ENCODE measurements at regions not wholly inside any gene's neighbourhood (a gene's known extent, or its start where the extent isn't known, plus 50 kb on each side); places are given as distances from the start of the nearest gene placed in this dataset.

DNA sequence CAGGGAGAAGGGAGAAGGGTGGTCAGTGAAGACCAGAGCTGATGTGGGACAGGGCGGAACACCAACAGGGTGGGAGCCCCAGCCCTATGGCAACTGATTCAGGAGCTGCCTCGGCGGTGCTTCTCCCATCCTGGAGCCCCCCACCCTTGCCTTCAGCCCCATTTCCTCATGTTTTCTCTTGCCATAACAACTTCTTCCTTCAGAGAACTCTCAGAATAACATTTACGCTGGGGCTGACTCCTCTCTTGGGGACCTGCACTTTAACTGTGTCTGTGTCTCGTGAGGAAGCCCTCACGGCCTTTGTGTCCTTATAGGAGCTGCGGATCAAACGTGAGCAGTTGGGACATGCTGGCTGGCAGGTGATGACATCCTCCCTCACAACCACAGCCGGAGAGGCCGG lies 116.4 kb upstream of the SNTG2 start:
- 85% methylated on average over 8 of the region's 10 CpGs for WGBS (ENCODE audit: insufficient coverage)
- peaks cover 5% of the 10 kb centered on the region for H3K4me1 ChIP-seq (ENCODE audit: control insufficient read depth, insufficient read depth, low read length)
- H3K27me3 ChIP-seq (ENCODE audit: control insufficient read depth, insufficient read depth, low read length) = no peaks in the 10 kb centered on the region
- no peak for DNase-seq (ENCODE audit: low read depth in 4 of 6, low spot score in 6 of 6)
- no peak overlapping the region for H3K27ac ChIP-seq (ENCODE audit: low read depth, low read length)
- H3K4me3 ChIP-seq (ENCODE audit: low read depth, low read length) = no peak overlapping the region
- H3K9me3 ChIP-seq (ENCODE audit: control insufficient read depth, insufficient read depth, low read length) = no peaks in the 10 kb centered on the region
- no peaks in the 10 kb centered on the region for H3K36me3 ChIP-seq (ENCODE audit: control insufficient read depth, insufficient read depth, low read length)

DNA sequence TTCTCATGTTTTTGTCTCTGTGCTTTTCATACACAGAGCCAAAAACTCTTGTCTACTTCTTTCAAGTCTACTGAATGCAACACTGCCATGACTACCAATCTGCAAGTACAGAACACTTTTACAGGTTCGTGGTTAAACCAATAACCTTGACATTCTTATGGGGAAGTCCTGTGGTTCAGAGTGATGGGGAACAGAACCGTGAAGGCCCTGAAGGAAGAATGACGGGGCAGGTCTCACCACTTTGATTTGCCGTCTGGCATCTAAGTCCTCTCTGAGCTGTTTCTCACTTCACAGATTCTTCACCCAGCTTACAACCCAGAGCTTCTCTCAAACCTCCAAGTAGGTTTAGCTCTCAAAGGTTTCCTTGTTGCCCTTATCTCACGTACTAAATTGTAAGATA lies 117.5 kb upstream of the SNTG2 start:
- Histone ChIP-seq H3K27ac (ENCODE audit: low read depth, low read length) (no peak overlapping the region), H3K27me3 (ENCODE audit: control insufficient read depth, insufficient read depth, low read length) (no peaks in the 10 kb centered on the region), H3K4me3 (ENCODE audit: low read depth, low read length) (no peak overlapping the region), H3K4me1 (ENCODE audit: control insufficient read depth, insufficient read depth, low read length) (peaks cover 5% of the 10 kb centered on the region), H3K9me3 (ENCODE audit: control insufficient read depth, insufficient read depth, low read length) (no peaks in the 10 kb centered on the region), H3K36me3 (ENCODE audit: control insufficient read depth, insufficient read depth, low read length) (no peaks in the 10 kb centered on the region)
- 95% methylated on average over 3 of the region's 5 CpGs for WGBS (ENCODE audit: insufficient coverage)
- no peak for DNase-seq (ENCODE audit: low read depth in 4 of 6, low spot score in 6 of 6)

DNA sequence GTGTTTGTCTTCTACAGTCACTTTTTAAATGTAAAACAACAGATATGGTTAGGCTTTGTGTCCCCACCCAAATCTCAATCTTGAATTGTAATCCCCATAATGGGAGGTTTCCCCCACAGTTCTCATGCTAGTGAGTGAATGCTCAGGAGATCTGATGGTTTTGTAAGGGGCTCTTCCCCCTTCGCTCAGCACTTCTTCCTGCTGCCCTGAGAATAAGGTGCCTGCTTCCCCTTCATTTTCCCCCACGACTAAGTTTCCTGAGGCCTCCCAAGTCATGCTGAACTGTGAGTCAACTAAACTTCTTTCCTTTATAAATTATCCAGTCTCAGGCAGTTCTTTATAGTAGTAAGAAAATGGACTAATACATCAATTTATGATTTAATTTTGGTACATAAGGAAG lies 118.0 kb upstream of the SNTG2 start:
- no peaks in the 10 kb centered on the region for H3K36me3 ChIP-seq (ENCODE audit: control insufficient read depth, insufficient read depth, low read length)
- H3K27me3 ChIP-seq (ENCODE audit: control insufficient read depth, insufficient read depth, low read length) = no peaks in the 10 kb centered on the region
- no peak overlapping the region for H3K27ac ChIP-seq (ENCODE audit: low read depth, low read length)
- peaks cover 5% of the 10 kb centered on the region for H3K4me1 ChIP-seq (ENCODE audit: control insufficient read depth, insufficient read depth, low read length)
- WGBS (ENCODE audit: insufficient coverage) = no CpG with 5 or more reads among the region's 2 CpGs
- H3K9me3 ChIP-seq (ENCODE audit: control insufficient read depth, insufficient read depth, low read length) = no peaks in the 10 kb centered on the region
- H3K4me3 ChIP-seq (ENCODE audit: low read depth, low read length) = no peak overlapping the region
- no peak for DNase-seq (ENCODE audit: low read depth in 4 of 6, low spot score in 6 of 6)

DNA sequence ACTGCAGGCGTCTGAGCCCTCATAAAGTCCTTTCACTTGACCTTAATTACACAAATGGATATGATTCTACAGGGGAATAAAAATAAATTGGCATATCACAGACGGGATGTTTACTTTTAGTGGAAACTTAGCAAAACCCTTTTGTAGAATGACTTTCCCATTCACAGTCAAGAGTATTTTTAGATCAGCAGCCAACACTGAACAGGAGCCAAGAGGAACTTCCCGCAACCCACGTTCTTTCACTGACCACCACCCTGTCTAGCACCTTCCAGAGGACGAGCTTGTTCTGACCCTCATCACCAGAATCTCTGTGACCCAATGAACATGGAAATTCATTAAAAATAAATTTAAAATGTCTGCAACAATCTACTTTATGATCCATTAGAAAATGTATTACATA lies 119.0 kb upstream of the SNTG2 start:
- WGBS (ENCODE audit: insufficient coverage) = 80% methylated on average over 1 of the region's 5 CpGs

DNA sequence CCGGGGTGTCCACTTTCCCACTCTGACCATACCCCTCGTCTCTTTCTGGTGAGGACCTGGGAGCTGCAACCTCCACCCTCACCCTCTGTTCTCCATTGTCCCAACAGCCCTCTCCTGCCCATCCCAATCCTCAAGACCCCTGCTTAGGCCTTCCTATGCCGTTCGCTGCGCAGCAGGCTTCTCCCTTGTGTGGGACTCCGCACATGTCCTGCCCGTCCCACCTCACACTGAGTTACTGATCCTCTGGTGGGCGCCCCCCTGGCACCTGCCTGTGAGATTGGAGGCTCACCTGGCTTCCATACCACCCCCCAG lies 119.5 kb upstream of the SNTG2 start:
- H3K27me3 ChIP-seq (ENCODE audit: control insufficient read depth, insufficient read depth, low read length) = no peaks in the 10 kb centered on the region
- no peak overlapping the region for H3K4me3 ChIP-seq (ENCODE audit: low read depth, low read length)
- WGBS (ENCODE audit: insufficient coverage) = 89% methylated on average over 8 of the region's 8 CpGs
- H3K9me3 ChIP-seq (ENCODE audit: control insufficient read depth, insufficient read depth, low read length) = no peaks in the 10 kb centered on the region
- no peak overlapping the region for H3K27ac ChIP-seq (ENCODE audit: low read depth, low read length)
- peaks cover 5% of the 10 kb centered on the region for H3K4me1 ChIP-seq (ENCODE audit: control insufficient read depth, insufficient read depth, low read length)
- no peaks in the 10 kb centered on the region for H3K36me3 ChIP-seq (ENCODE audit: control insufficient read depth, insufficient read depth, low read length)
- DNase-seq (ENCODE audit: low read depth in 4 of 6, low spot score in 6 of 6) = no peak

More for the DNA sequence above, 119.0 kb upstream of the SNTG2 start:
- Histone ChIP-seq H3K27ac (ENCODE audit: low read depth, low read length) (no peak overlapping the region), H3K36me3 (ENCODE audit: control insufficient read depth, insufficient read depth, low read length) (no peaks in the 10 kb centered on the region), H3K27me3 (ENCODE audit: control insufficient read depth, insufficient read depth, low read length) (no peaks in the 10 kb centered on the region), H3K9me3 (ENCODE audit: control insufficient read depth, insufficient read depth, low read length) (no peaks in the 10 kb centered on the region), H3K4me1 (ENCODE audit: control insufficient read depth, insufficient read depth, low read length) (peaks cover 5% of the 10 kb centered on the region), H3K4me3 (ENCODE audit: low read depth, low read length) (no peak overlapping the region)
- DNase-seq (ENCODE audit: low read depth in 4 of 6, low spot score in 6 of 6) = no peak

DNA sequence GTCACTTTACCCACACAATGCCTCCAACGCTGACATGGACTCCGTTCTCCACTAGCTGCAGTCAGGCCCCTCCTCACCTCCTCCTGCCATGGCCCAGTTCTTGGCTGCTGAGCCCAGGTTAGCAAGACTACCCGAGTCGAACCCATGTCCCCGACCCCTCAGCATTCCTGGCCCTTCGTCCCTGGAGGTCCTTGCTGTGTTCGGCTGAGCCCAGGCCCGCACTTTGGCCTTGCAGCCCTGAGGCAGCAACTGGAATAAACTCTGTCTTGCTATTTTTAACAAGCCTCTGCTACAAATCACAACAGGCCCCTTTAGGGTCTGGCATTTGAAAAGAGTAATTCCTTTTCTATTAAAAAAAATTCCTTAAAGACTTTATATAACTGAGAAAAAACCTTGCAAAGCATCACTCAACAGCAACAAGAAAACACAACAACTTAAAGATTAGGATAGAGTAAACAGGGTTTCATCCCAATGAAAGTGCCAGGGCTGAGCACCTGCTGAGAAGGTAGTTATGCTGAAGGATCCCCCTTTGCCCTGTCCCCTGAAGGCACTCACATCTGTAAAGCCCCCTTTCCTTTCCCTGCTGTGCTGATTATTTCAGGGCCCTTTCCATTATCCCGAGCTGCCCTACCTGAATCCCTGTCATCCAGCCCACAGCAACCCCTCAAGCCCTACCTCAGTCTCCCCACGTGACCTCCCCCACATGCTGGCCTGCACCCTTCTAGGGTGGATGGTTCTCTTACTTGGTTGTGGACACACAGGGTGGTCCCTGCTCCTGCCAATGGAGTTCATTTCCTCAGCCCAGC lies 120.0 kb upstream of the SNTG2 start:
- DNase-seq (ENCODE audit: low read depth in 4 of 6, low spot score in 6 of 6) = no peak
- H3K27me3 ChIP-seq (ENCODE audit: control insufficient read depth, insufficient read depth, low read length) = no peaks in the 10 kb centered on the region
- no peak overlapping the region for H3K4me3 ChIP-seq (ENCODE audit: low read depth, low read length)
- no peak overlapping the region for H3K27ac ChIP-seq (ENCODE audit: low read depth, low read length)
- no peaks in the 10 kb centered on the region for H3K9me3 ChIP-seq (ENCODE audit: control insufficient read depth, insufficient read depth, low read length)
- no peaks in the 10 kb centered on the region for H3K36me3 ChIP-seq (ENCODE audit: control insufficient read depth, insufficient read depth, low read length)
- H3K4me1 ChIP-seq (ENCODE audit: control insufficient read depth, insufficient read depth, low read length) = peaks cover 5% of the 10 kb centered on the region
- 65% methylated on average over 10 of the region's 10 CpGs for WGBS (ENCODE audit: insufficient coverage)

DNA sequence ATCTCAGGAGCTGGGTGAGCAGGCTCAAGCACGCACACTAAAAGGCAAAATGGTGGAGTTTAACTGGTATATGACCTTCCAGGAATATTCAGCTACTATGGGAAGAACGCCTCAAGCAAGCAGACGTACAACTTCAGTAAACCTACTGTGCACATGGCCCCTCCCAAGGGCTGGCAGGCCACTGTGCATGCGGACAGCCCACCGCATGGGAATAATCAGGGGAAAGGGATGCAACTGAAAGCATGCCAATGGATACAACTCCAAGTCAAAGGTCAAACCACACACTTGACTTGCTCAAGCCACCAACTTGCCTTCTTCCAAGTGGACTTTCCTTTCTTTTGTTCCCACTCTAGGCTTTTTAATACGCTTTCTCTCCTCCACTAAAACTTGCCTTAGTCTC lies 121.6 kb upstream of the SNTG2 start:
- DNase-seq (ENCODE audit: low read depth in 4 of 6, low spot score in 6 of 6) = no peak
- no peak overlapping the region for H3K27ac ChIP-seq (ENCODE audit: low read depth, low read length)
- no peaks in the 10 kb centered on the region for H3K27me3 ChIP-seq (ENCODE audit: control insufficient read depth, insufficient read depth, low read length)
- peaks cover 5% of the 10 kb centered on the region for H3K4me1 ChIP-seq (ENCODE audit: control insufficient read depth, insufficient read depth, low read length)
- WGBS (ENCODE audit: insufficient coverage) = 85% methylated on average over 5 of the region's 6 CpGs
- no peaks in the 10 kb centered on the region for H3K9me3 ChIP-seq (ENCODE audit: control insufficient read depth, insufficient read depth, low read length)
- H3K36me3 ChIP-seq (ENCODE audit: control insufficient read depth, insufficient read depth, low read length) = no peaks in the 10 kb centered on the region
- H3K4me3 ChIP-seq (ENCODE audit: low read depth, low read length) = no peak overlapping the region

DNA sequence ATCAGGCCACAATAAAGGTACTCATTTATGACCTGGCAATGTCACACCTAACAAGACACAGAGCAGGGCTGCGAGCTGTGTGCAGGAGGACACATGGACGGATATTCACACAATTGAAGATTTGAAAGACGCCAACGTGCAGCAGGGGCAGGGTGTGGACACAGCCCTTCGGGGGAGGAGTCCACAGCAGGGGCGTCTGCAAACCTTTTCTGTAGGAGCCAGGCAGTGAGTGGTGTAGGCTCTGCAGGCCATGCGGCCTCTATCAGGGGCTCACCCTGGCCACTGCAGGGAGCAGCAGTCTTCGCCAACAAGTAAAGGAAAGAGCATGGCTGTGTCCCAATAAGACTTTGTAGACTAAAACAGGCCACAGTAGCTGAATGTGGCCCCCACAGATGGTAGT lies 125.7 kb upstream of the SNTG2 start:
- no peaks in the 10 kb centered on the region for H3K4me1 ChIP-seq (ENCODE audit: control insufficient read depth, insufficient read depth, low read length)
- no peak overlapping the region for H3K27ac ChIP-seq (ENCODE audit: low read depth, low read length)
- WGBS (ENCODE audit: insufficient coverage) = 49% methylated on average over 8 of the region's 8 CpGs
- no peaks in the 10 kb centered on the region for H3K36me3 ChIP-seq (ENCODE audit: control insufficient read depth, insufficient read depth, low read length)
- no peaks in the 10 kb centered on the region for H3K27me3 ChIP-seq (ENCODE audit: control insufficient read depth, insufficient read depth, low read length)
- DNase-seq (ENCODE audit: low read depth in 4 of 6, low spot score in 6 of 6) = no peak
- H3K9me3 ChIP-seq (ENCODE audit: control insufficient read depth, insufficient read depth, low read length) = no peaks in the 10 kb centered on the region
- no peak overlapping the region for H3K4me3 ChIP-seq (ENCODE audit: low read depth, low read length)

DNA sequence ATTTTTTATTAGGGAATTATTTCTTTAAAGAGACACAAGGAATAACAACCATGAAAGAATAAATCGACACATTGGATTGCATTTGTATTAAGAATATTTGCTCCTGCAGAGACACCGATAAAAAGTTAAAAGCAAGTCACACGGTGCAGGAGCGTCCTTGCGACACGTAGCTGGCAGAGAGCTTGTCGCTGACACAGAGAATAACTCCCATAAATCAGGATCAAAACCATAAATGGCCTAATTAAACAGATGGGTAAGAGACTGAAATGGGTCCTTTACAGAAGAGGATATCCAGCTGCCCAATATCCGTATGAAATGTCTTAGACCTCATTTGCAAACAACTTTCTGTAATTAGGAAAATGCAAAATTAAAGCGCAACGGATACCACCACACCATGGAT lies 126.1 kb upstream of the SNTG2 start:
- Histone ChIP-seq H3K9me3 (ENCODE audit: control insufficient read depth, insufficient read depth, low read length) (no peaks in the 10 kb centered on the region), H3K27ac (ENCODE audit: low read depth, low read length) (no peak overlapping the region), H3K27me3 (ENCODE audit: control insufficient read depth, insufficient read depth, low read length) (no peaks in the 10 kb centered on the region), H3K4me1 (ENCODE audit: control insufficient read depth, insufficient read depth, low read length) (no peaks in the 10 kb centered on the region), H3K36me3 (ENCODE audit: control insufficient read depth, insufficient read depth, low read length) (no peaks in the 10 kb centered on the region), H3K4me3 (ENCODE audit: low read depth, low read length) (no peak overlapping the region)
- 55% methylated on average over 7 of the region's 10 CpGs for WGBS (ENCODE audit: insufficient coverage)
- peak in 1 of 6 donors; percentile 63 for DNase-seq (ENCODE audit: low read depth in 4 of 6, low spot score in 6 of 6)

DNA sequence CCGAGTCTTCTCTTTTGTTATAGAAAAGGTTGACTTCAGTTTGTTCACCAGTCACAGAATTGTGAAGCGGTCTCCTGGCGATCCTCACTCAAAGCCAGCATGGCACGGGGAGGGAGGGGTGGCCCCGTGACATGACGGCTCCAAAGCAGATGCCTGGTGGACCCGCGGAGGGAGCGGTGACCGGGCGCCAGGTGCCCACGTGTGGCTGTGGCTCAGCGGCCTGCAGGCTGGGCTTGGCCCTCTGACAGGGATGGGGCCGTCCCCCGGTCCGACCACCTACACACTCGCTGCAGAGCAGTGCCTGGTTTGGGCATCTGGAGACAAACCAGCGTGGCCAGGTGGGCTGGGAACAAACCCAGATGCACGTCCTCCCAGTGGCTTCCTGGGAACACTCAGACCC lies 129.1 kb upstream of the SNTG2 start:
- no peak overlapping the region for H3K4me3 ChIP-seq (ENCODE audit: low read depth, low read length)
- H3K27ac ChIP-seq (ENCODE audit: low read depth, low read length) = no peak overlapping the region
- H3K27me3 ChIP-seq (ENCODE audit: control insufficient read depth, insufficient read depth, low read length) = no peaks in the 10 kb centered on the region
- H3K4me1 ChIP-seq (ENCODE audit: control insufficient read depth, insufficient read depth, low read length) = no peaks in the 10 kb centered on the region
- no peak for DNase-seq (ENCODE audit: low read depth in 4 of 6, low spot score in 6 of 6)
- H3K9me3 ChIP-seq (ENCODE audit: control insufficient read depth, insufficient read depth, low read length) = no peaks in the 10 kb centered on the region
- 91% methylated on average over 19 of the region's 19 CpGs for WGBS (ENCODE audit: insufficient coverage)
- no peaks in the 10 kb centered on the region for H3K36me3 ChIP-seq (ENCODE audit: control insufficient read depth, insufficient read depth, low read length)

Data from spinal cord (tissue), 9 donors.